ENCODE measurements at regions not wholly inside any gene's neighbourhood (a gene's known extent, or its start where the extent isn't known, plus 50 kb on each side); places are given as distances from the start of the nearest gene placed in this dataset.

- TF ChIP-seq CTCF (IDR thresholded peaks at IDR 0.05) (no peak), POLR2A (IDR thresholded peaks at IDR 0.05) (no peak)
Observed at GRCh38 chr1:182299728-182300616, 91.6 kb downstream of the GLUL start.
